Prostate gland (tissue), 2 donors: ENCODE measurements at regions not wholly inside any gene's neighbourhood (a gene's known extent, or its start where the extent isn't known, plus 50 kb on each side); places are given as distances from the start of the nearest gene placed in this dataset.

Experiments used
- POLR2A ChIP-seq: fragments of 450-650 bp; IDR thresholded peaks from one replicate; pipeline ENCODE4 v1.6.1; 2016; ENCODE audit warnings: antibody characterized with exemption, mild to moderate bottlenecking
- POLR2AphosphoS5 ChIP-seq: sonication (generic); formaldehyde crosslinking; IDR thresholded peaks from one replicate; pipeline ENCODE4 v1.6.1; 2017; ENCODE audit warnings: antibody characterized with exemption
- TF ChIP-seq, protein P1 (sequence below), 4 experiments: fragments of 200-600 bp in 2 of 4; fragments of 450-650 bp in 2 of 4; sonication (generic) in 2 of 4; IDR thresholded peaks; 1 replicate in 3 of 4; 2 replicates in 1 of 4; pipeline ENCODE4 v1.5.1; 2016 to 2019; ENCODE audit warnings: antibody characterized with exemption in 4 of 4, mild to moderate bottlenecking in 2 of 4, moderate library complexity in 2 of 4

DNA sequence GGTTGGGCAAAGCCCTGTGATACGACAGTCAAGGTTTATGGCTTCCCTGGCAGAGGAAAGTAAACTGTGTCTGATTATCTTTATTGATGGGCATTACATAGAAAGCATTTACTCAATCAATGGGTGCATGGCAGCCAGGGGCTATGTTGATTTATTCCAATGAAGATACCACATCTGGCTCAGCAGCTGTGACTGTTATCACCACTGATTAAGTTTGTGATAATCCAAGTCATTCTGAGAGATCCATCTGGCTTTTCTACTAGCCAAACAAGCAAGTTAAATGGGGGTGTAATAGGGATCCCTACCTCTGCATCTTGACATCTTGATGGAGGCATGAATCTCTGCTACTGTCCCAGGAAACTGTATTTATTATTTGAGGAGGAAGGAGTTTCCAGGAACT lies 86.7 kb downstream of the KLF6 start:
- TF ChIP-seq, protein P1, sequence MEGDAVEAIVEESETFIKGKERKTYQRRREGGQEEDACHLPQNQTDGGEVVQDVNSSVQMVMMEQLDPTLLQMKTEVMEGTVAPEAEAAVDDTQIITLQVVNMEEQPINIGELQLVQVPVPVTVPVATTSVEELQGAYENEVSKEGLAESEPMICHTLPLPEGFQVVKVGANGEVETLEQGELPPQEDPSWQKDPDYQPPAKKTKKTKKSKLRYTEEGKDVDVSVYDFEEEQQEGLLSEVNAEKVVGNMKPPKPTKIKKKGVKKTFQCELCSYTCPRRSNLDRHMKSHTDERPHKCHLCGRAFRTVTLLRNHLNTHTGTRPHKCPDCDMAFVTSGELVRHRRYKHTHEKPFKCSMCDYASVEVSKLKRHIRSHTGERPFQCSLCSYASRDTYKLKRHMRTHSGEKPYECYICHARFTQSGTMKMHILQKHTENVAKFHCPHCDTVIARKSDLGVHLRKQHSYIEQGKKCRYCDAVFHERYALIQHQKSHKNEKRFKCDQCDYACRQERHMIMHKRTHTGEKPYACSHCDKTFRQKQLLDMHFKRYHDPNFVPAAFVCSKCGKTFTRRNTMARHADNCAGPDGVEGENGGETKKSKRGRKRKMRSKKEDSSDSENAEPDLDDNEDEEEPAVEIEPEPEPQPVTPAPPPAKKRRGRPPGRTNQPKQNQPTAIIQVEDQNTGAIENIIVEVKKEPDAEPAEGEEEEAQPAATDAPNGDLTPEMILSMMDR (IDR thresholded peaks at IDR 0.05) = no peak
- TF ChIP-seq POLR2A (no peak), POLR2AphosphoS5 (no peak)
